Neural progenitor cell (in vitro differentiated cells): ENCODE measurements at regions not wholly inside any gene's neighbourhood (a gene's known extent, or its start where the extent isn't known, plus 50 kb on each side); places are given as distances from the start of the nearest gene placed in this dataset.

Experiments
- CTCF ChIP-seq: fragments of 200-600 bp; sonication (generic); IDR thresholded peaks from 2 replicates; pipeline ENCODE4 v1.5.1; 2017; ENCODE audit warnings: antibody characterized with exemption, mild to moderate bottlenecking
- EZH2phosphoT487 ChIP-seq: fragments of 200-600 bp; sonication (generic); IDR thresholded peaks from 2 replicates; pipeline ENCODE4 v1.6.1; 2017; ENCODE audit warnings: antibody characterized with exemption

- TF ChIP-seq CTCF (no peak), EZH2phosphoT487 (no peak)
Observed at GRCh38 chr4:174579421-174579820, 57.1 kb upstream of the HPGD start.
